Activated CD8-positive, alpha-beta T cell treated with anti-CD3 and anti-CD28 coated beads for 36 hours (primary cell): ENCODE measurements at regions not wholly inside any gene's neighbourhood (a gene's known extent, or its start where the extent isn't known, plus 50 kb on each side); places are given as distances from the start of the nearest gene placed in this dataset.

Experiments
- ATAC-seq: fragments of 200-7000 bp; cut with Tn5 transposase; one replicate; pipeline ENCODE4 v1.10.0; 2021; ENCODE audit warnings: mild to moderate bottlenecking, moderate library complexity
- CTCF ChIA-PET: fragments of 350-600 bp; sonication (Branson Sonifier 250); formaldehyde crosslinking; loops from one replicate; lab custom pipeline; 2021; ENCODE audit warnings: antibody characterized with exemption; lab: Charles Lee
- POLR2A ChIA-PET: fragments of 350-600 bp; sonication (Branson Sonifier 250); formaldehyde crosslinking; loops from one replicate; lab custom pipeline; 2021; ENCODE audit warnings: antibody characterized with exemption; lab: Charles Lee
- DNase-seq: peaks from one replicate; pipeline ENCODE4 v3.0.0-alpha.2; 2020
- H3K27ac Mint-ChIP-seq: one replicate; pipeline ENCODE4 v1.8.0; 2021; ENCODE audit warnings: mild to moderate bottlenecking, mixed read lengths
- H3K27me3 Mint-ChIP-seq: one replicate; pipeline ENCODE4 v1.8.0; 2021; ENCODE audit warnings: mixed read lengths
- H3K36me3 Mint-ChIP-seq: one replicate; pipeline ENCODE4 v1.8.0; 2021; ENCODE audit warnings: low read depth, mixed read lengths
- H3K4me1 Mint-ChIP-seq: one replicate; pipeline ENCODE4 v1.8.0; 2021; ENCODE audit warnings: low read depth, mixed read lengths
- H3K4me3 Mint-ChIP-seq: one replicate; pipeline ENCODE4 v1.8.0; 2021; ENCODE audit warnings: mild to moderate bottlenecking, moderate library complexity, mixed read lengths
- H3K9me3 Mint-ChIP-seq: one replicate; pipeline ENCODE4 v1.8.0; 2021; ENCODE audit warnings: mixed read lengths
- intact Hi-C: fragments of 100-400 bp; cut with micrococcal nuclease; formaldehyde crosslinking; loops from one replicate; pipeline ENCODE4 v1.10.0; 2022
- TF ChIP-seq, protein P1 (sequence below): fragments of 200-600 bp; IDR thresholded peaks from one replicate; pipeline ENCODE4 v1.8.0; 2022; ENCODE audit warnings: antibody characterized with exemption, mild to moderate bottlenecking

GRCh38 chr1:214216779-214217178, 64.2 kb upstream of the SMYD2 start:
- no peaks in the 10 kb centered on the region for H3K36me3 Mint-ChIP-seq
- intact Hi-C loops = no loop called here
- POLR2A ChIA-PET = no interaction called here
- H3K4me3 Mint-ChIP-seq = no peak overlapping the region
- no peaks in the 10 kb centered on the region for H3K9me3 Mint-ChIP-seq
- H3K27me3 Mint-ChIP-seq = peaks cover 15% of the 10 kb centered on the region
- DNase-seq (no peak), ATAC-seq (no peak)
- CTCF ChIA-PET = interaction anchor here (1.0 to 1.4 kb wide), 2 partner anchors 44 to 112 kb away, joined by 3 to 4 read pairs; no protein-coding TSS in a partner anchor
- H3K4me1 Mint-ChIP-seq = peaks cover 2% of the 10 kb centered on the region
- H3K27ac Mint-ChIP-seq = no peak overlapping the region
- TF ChIP-seq, protein P1, sequence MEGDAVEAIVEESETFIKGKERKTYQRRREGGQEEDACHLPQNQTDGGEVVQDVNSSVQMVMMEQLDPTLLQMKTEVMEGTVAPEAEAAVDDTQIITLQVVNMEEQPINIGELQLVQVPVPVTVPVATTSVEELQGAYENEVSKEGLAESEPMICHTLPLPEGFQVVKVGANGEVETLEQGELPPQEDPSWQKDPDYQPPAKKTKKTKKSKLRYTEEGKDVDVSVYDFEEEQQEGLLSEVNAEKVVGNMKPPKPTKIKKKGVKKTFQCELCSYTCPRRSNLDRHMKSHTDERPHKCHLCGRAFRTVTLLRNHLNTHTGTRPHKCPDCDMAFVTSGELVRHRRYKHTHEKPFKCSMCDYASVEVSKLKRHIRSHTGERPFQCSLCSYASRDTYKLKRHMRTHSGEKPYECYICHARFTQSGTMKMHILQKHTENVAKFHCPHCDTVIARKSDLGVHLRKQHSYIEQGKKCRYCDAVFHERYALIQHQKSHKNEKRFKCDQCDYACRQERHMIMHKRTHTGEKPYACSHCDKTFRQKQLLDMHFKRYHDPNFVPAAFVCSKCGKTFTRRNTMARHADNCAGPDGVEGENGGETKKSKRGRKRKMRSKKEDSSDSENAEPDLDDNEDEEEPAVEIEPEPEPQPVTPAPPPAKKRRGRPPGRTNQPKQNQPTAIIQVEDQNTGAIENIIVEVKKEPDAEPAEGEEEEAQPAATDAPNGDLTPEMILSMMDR = no peak

DNA sequence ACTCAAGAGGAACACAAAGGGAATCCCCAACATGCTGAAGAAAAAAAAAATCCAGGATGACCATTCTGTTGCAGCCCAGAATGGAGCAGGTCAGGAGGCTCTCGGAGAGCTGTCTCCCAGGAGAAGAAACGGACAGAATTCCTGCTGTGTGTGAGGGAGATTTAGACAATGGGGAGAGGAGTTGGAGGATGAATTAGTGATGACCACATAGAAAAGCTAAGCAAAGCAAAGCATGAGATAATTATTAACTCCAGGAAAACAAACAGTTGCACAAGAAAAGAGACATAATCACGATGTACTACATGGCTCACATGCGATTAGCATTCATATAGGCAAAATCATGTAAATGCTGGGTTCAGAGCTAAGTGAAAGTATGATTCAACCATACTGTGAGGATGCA, 61.1 kb upstream of the SMYD2 start:
- DNase-seq = no peak
- no peaks in the 10 kb centered on the region for H3K4me1 Mint-ChIP-seq
- TF ChIP-seq, protein P1 = no peak
- peaks cover 20% of the 10 kb centered on the region for H3K27me3 Mint-ChIP-seq
- no peak overlapping the region for H3K27ac Mint-ChIP-seq
- no peaks in the 10 kb centered on the region for H3K9me3 Mint-ChIP-seq
- intact Hi-C loops = no loop called here
- ATAC-seq = no peak
- H3K4me3 Mint-ChIP-seq = no peak overlapping the region
- ChIA-PET CTCF (interaction anchor here (1.3 to 2.0 kb wide), 3 partner anchors 41 to 112 kb away, joined by 3 to 11 read pairs (median 8); no protein-coding TSS in a partner anchor), POLR2A (no interaction called here)
- no peaks in the 10 kb centered on the region for H3K36me3 Mint-ChIP-seq

- TF ChIP-seq, protein P1 = no peak
- Mint-ChIP-seq H3K9me3 (no peaks in the 10 kb centered on the region), H3K4me1 (no peaks in the 10 kb centered on the region), H3K36me3 (no peaks in the 10 kb centered on the region), H3K27me3 (peaks cover 16% of the 10 kb centered on the region), H3K4me3 (no peak overlapping the region), H3K27ac (no peak overlapping the region)
- no peak for DNase-seq
- no peak for ATAC-seq
- POLR2A ChIA-PET = no interaction called here
- intact Hi-C loops = no loop called here
- CTCF ChIA-PET = interaction anchor here (2.0 kb wide), 1 partner anchor 109 kb away, joined by 11 read pairs; no protein-coding TSS in a partner anchor
Measured at GRCh38 chr1:214220891-214221290, 60.1 kb upstream of the SMYD2 start.

- H3K4me1 Mint-ChIP-seq = no peaks in the 10 kb centered on the region
- no peak overlapping the region for H3K27ac Mint-ChIP-seq
- intact Hi-C loops = no loop called here
Measured at GRCh38 chr1:214224611-214225354, 56.2 kb upstream of the SMYD2 start.

More at GRCh38 chr1:214224611-214225354, 56.2 kb upstream of the SMYD2 start:
- H3K27me3 Mint-ChIP-seq = peaks cover 15% of the 10 kb centered on the region
- H3K9me3 Mint-ChIP-seq = no peaks in the 10 kb centered on the region
- CTCF ChIA-PET = interaction anchor here (0.6 to 1.5 kb wide), 2 partner anchors 23 to 104 kb away, joined by 3 to 4 read pairs; no protein-coding TSS in a partner anchor
- H3K4me3 Mint-ChIP-seq = no peak overlapping the region
- ATAC-seq = no peak
- DNase-seq = no peak
- POLR2A ChIA-PET = no interaction called here
- TF ChIP-seq, protein P1 = no peak
- H3K36me3 Mint-ChIP-seq = no peaks in the 10 kb centered on the region
